ENCODE measurements at regions not wholly inside any gene's neighbourhood (a gene's known extent, or its start where the extent isn't known, plus 50 kb on each side); places are given as distances from the start of the nearest gene placed in this dataset.
"Not testable (repeated sequence)": the region's sequence is repeated elsewhere in the genome, so short reads cannot be mapped to it uniquely, and the experiment has no call there.

DNA sequence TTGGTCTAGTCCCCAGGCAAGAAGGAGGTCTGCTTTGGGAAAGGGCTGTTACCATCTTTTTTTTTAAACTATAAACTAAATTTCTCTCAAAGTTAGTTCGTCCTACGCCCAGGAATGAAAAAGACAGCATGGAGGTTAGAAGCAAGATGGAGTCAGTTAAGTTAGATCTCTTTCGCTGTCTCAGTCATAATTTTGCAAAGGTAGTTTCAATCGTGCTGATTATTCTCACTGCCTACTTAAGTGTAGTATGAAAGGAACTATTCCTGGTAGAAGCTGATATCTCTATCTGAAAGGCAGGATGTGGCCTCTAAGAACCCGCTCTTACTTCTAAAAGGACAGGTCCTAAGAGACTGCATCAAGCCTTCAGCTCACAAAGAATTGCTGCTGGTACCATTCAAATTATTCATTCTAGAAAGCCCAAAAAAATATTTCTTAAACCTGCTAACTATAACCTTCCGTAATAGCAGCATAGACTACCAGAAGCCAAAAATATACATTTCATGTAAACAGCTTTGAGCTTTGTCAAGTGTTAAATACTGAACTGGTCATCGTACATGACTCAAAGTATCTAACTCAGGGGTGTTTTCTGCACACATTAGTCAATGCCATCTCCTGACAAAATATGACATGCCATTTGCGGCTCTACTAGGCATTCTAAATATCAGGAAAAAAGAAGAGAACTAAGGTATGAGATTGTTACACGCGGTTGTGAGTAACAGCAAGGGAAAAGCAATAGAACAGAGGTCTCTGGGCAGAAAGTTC is 96.0 kb upstream of the CCDC80 start:
- DNase-seq: no peak

DNA sequence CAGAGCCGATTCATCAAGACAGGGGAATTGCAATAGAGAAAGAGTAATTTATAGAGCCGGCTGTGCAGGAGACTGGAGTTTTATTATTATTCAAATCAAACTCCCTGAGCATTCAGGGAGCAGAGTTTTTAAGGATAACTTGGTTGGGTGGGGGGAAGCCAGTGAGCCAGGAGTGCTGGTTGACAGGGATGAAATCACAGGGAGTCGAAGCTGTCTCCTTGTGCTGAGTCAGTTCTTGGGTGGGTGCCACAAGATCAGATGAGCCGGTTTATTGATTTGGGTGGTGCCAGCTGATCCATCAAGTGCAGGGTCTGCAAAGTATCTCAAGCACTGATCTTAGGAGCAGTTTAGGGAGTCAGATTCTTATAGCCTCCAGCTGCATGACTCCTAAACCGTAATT is 95.4 kb upstream of the CCDC80 start:
- DNase-seq: no peak

GRCh38 chr3:112735926-112736325 is 95.0 kb upstream of the CCDC80 start:
- no peak for DNase-seq

- DNase-seq: peak; percentile 83 to 88 (median 84)
Observed at GRCh38 chr3:112734736-112735350, 93.9 kb upstream of the CCDC80 start.

DNA sequence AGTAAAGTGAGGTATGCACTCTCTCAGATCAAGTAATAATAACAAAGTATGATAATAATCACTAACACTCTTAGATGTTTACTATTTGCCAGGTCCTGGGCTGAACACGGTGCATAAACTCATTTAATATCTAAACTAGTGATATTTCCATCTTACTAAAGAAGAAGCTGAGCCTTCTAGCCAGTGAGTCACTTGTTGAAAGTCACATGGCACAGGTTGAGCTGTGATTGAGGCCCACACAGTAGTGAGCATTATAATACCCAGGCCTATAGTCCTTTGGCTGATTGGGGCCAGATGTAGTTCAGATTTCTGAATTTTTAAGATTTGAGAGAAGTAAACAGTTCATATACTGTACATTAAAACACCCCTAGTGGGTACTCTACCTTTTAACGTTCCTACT is 93.2 kb upstream of the CCDC80 start:
- DNase-seq: peak; percentile 15 to 36 (median 22)

GRCh38 chr3:112730210-112730609 is 89.3 kb upstream of the CCDC80 start:
- DNase-seq: peak in 1 of 3 donors; percentile 23

DNA sequence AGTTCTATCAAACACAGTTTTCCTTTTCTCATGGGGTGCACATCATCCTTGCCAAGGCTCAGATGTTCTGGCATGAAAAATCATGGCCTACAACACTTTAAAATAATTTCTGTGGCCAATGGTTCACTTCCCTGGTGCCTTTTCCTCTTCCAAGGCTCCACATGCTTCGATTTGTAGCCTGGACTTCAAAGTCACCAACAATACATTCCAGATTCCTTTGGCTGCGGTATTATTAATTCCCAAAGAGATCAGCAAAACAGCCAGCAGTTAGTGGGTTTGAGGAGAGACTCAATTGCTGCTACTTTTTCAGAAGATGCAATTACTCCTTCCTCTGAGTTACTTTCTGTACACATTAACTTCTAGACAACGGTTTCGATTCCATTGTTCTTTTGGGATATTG is 80.3 kb upstream of the CCDC80 start:
- no peak for DNase-seq

DNA sequence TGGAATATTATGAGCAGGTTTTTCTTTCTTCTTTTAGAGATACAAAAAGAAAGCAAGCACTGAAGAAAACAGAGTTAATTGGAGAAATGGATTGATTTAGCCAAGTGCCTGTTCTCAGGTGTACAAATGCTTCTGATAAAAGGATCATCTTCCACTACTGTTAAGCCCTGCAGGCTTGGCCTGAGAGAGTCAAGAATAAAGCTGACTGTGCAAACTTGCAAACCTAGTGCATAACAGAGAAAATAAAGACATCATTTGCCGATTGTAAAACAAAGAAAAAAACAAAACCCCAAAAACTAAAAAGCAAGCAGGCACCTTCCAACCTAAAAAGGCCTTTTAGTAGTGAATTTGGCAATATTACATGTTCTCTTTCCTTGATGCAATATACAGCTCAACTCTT is 78.0 kb upstream of the CCDC80 start:
- DNase-seq: no peak

GRCh38 chr3:112718516-112718915 is 77.6 kb upstream of the CCDC80 start:
- no peak for DNase-seq

GRCh38 chr3:112709911-112710310 is 69.0 kb upstream of the CCDC80 start:
- DNase-seq: peak; percentile 39 to 76 (median 71)

GRCh38 chr3:112699436-112699978 is 58.6 kb upstream of the CCDC80 start:
- peak; percentile 34 to 64 (median 59) for DNase-seq

GRCh38 chr3:112698442-112698841 is 57.5 kb upstream of the CCDC80 start:
- peak in 2 of 3 donors; percentile 29 to 35 for DNase-seq

DNA sequence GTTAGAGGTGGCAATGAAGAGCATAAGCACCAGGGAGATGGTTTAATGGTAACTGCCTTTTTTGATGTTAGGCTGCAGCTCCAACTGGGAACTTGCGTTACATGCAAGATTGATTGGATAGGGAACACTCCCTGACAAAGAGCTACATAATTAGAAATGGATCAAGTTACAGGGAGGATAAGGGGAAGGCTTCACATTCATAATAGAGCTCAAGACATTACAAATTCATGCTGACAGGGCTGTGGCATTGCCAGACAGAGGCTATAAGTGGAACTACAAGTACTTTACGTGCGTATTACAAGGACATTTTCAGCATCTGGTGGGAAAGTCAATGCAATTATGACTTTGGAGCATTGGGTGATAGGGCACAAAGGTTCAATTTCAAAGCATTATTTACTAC is 55.3 kb upstream of the CCDC80 start:
- not testable (repeated sequence) for DNase-seq

GRCh38 chr3:112695377-112696108 is 54.6 kb upstream of the CCDC80 start:
- not testable (repeated sequence) for DNase-seq

DNA sequence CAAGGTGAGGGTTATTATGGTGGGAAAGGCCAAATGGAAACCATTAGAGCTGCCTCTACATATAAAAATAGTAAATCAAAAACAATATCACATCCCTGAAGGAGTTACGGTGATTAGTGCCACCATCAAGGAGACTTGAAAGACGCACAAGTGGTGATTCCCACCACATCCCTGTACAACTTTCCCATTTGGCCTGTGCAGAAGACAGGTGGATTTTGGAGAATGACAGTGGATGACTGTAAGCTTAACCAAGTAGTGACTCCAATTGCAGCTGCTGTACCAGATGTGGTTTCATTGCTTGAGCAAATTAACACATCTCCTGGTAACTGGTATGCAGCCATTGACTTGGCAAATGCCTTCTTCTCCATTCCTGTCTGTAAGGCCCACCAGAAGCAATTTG is 54.0 kb upstream of the CCDC80 start:
- not testable (repeated sequence) for DNase-seq

DNA sequence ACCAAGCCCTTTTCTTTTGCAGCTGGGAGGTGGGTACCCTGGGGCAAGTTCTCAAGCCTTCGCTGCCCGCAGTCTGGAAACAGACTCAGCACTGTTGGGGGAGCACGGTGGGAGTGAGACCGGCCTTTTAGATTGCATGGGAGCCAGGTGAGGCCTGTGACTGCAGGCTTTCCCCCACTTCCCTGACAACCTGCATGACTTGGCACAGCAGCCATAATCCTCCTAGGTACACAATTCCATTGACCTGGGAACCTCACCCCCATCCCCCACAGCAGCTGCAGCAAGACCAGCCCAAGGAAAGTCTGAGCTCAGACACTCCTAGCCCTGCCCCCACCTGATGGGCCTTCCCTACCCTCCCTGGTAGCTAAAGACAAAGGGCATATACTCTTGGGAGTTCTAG is 52.2 kb upstream of the CCDC80 start:
- no peak for DNase-seq
